ENCODE measurements at regions not wholly inside any gene's neighbourhood (a gene's known extent, or its start where the extent isn't known, plus 50 kb on each side); places are given as distances from the start of the nearest gene placed in this dataset.
"Not testable (repeated sequence)": the region's sequence is repeated elsewhere in the genome, so short reads cannot be mapped to it uniquely, and the experiment has no call there.

- 94 to 99% (median 97%) methylated on average over 2 of the region's 2 CpGs for WGBS, 3 donors
- H3K27ac ChIP-seq (ENCODE audit: low read depth, low read length), result no peak overlapping the region
These were observed 264.5 kb downstream of the GATA3 start for GRCh38 chr10:8318956-8319355.

DNA sequence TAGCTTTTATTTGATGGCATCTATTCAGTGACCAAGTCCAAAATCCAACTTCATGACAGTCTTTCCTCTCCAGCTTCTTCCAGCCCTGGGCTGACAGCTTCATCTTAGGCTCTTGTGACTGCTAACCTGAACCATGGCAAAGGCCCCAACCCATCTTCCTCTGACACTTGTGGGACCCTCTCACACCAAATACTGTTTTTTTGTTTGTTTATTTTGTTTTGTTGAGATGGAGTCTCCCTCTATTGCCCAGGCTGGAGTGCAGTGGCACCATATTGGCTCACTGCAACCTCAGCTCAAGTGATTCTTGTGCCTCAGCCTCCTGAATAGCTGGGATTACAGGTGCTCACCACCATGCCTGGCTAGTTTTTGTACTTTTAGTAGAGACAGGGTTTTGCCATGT, 265.2 kb downstream of the GATA3 start:
- H3K27ac ChIP-seq (ENCODE audit: low read depth, low read length), result no peak overlapping the region

DNA sequence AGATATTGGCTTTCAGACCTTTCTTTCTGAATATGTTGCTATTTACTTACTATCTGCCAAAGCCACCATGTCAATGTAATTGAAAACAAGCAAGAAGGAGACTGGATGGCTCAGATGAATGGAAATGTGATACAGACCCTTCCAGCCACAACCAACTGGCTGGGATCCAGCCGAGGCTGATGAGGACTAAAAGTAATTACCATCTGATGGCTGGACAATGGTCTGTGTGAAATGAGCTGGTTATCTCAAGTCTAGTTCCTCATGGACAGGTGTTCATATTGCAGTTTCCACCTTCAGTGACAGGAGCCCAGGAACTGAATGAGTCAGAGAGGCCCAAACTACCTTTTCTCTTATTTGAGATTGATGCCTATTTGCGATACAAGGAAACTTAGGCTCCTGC, 267.5 kb downstream of the GATA3 start:
- 61 to 80% (median 76%) methylated on average over 2 of the region's 2 CpGs for WGBS, 3 donors
- H3K27ac ChIP-seq (ENCODE audit: low read depth, low read length), result no peak overlapping the region

- WGBS, 3 donors, result 27 to 31% (median 30%) methylated on average over 3 of the region's 3 CpGs
- H3K27ac ChIP-seq (ENCODE audit: low read depth, low read length), result no peak overlapping the region
These were observed 269.1 kb downstream of the GATA3 start for GRCh38 chr10:8323428-8324054.

GRCh38 chr10:8325024-8325980, 270.8 kb downstream of the GATA3 start:
- 58 to 81% (median 71%) methylated on average over 6 of the region's 6 CpGs for WGBS, 3 donors
- no peak overlapping the region for H3K27ac ChIP-seq (ENCODE audit: low read depth, low read length)

- H3K27ac ChIP-seq (ENCODE audit: low read depth, low read length), result no peak overlapping the region
- WGBS, 3 donors, result 58 to 64% (median 60%) methylated on average over 18 of the region's 18 CpGs
These were observed 272.1 kb downstream of the GATA3 start for GRCh38 chr10:8326396-8327139.

DNA sequence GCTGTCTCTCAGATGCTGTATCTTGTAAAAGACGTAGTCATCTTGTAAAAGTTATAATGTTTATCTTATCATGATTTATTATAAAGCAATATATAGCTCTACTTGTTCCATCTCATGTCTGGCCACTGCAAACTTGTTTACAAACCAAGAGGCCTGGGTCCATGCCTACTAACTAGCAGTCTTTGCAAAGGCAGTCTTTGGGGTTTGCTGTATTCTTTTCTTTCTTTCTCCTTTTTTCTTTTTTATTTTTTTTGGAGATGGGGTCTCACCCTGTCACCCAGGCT, 272.6 kb downstream of the GATA3 start:
- H3K27ac ChIP-seq (ENCODE audit: low read depth, low read length), result no peak overlapping the region
- 41 to 89% (median 68%) methylated on average over 1 of the region's 1 CpG for WGBS, 3 donors

DNA sequence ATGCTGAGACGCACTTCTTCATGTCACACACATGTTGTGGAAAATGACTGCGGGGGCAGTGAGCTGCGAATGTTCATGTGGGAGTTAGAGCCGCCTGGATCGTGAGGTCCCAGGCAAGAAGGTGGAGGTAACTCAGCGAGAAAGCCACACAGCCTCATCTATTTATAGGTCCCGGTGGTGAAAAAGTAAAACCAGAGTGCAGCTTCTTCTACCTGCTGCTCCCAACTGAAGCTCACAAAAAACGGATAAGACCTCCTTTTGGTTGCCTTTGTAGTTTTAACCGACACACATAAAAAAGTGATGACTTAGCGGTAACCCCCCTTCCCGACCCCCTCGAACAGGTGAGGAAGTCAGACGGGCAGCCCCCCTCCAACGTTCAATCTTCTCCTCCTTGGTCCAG, 276.9 kb downstream of the GATA3 start:
- WGBS, 3 donors, result 63 to 75% (median 73%) methylated on average over 14 of the region's 14 CpGs
- no peak overlapping the region for H3K27ac ChIP-seq (ENCODE audit: low read depth, low read length)

GRCh38 chr10:8331896-8332729, 277.6 kb downstream of the GATA3 start:
- 2 to 3% (median 3%) methylated on average over 34 of the region's 34 CpGs for WGBS, 3 donors
- H3K27ac ChIP-seq (ENCODE audit: low read depth, low read length), result no peak overlapping the region

GRCh38 chr10:8332730-8333111, 278.2 kb downstream of the GATA3 start:
- 8 to 17% (median 9%) methylated on average over 6 of the region's 6 CpGs for WGBS, 3 donors
- H3K27ac ChIP-seq (ENCODE audit: low read depth, low read length), result no peak overlapping the region

DNA sequence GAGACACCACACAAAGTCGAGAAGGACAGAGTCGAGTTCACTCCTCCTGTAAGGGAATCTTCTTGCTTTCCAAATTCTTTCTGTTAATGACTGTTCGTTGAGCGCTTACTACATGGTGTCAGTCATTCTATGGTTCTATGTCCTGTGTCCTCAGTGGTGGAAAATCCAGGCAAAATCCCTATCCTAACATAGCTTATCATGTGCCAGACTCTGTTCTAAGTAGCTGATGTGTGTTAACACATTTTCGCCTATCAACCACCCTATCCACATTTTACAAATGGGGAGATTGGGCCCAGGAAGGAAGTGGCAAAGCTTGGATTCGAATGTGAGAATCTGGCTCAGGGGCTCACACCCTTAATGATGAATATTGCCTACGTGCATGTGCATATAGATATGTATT, 280.1 kb downstream of the GATA3 start:
- H3K27ac ChIP-seq (ENCODE audit: low read depth, low read length), result no peak overlapping the region
- 83 to 90% (median 89%) methylated on average over 7 of the region's 7 CpGs for WGBS, 3 donors

- no peak overlapping the region for H3K27ac ChIP-seq (ENCODE audit: low read depth, low read length)
- 36 to 76% (median 72%) methylated on average over 19 of the region's 19 CpGs for WGBS, 3 donors
These were observed 282.3 kb downstream of the GATA3 start for GRCh38 chr10:8336629-8337331.

DNA sequence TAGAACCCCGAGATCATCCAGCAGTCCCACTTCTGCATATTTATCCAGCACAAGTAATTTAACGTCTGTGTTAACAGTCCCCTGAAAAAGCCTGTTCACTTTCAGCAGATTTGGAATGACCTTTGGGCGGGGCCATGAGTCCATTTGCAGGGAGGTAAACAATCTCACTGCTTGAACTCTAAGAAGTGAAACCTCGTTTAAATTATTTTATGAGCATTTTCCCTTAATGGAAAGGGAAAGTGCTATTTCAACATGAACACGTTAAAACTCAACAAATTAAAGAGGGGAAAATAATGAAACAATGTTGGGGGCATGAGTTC, 282.8 kb downstream of the GATA3 start:
- WGBS, 3 donors, result 43 to 67% (median 59%) methylated on average over 5 of the region's 5 CpGs
- H3K27ac ChIP-seq (ENCODE audit: low read depth, low read length), result no peak overlapping the region

DNA sequence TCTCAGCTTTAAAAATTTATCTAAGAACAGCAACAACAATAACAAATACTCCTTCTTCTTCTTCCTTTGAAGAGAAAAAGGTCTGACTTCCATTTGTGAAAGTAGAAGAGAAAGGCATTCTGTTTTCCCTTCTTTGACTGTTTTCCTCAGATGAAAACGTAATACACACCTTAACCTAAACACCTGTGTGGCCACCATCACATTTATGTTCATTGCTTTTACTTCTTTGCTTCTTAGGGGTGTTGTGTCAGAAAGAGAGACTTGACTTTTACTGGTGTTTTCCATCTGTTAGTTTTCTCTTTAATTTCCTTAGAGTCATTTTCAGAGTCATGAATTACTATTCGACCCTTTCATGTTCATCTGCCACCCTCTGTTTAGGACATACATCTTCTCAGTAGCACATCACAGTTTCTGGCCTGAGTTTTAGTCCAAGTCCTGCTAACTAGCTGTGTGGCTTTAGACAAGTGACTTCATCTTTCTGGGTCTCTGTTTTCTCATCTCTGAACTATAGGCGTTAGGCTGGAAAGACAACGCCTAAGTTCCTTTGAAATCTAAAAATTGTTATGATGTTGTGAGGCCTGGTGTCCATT, 283.8 kb downstream of the GATA3 start:
- no peak overlapping the region for H3K27ac ChIP-seq (ENCODE audit: low read depth, low read length)
- WGBS, 3 donors, result 83 to 89% (median 89%) methylated on average over 4 of the region's 4 CpGs

GRCh38 chr10:8344756-8345155, 290.3 kb downstream of the GATA3 start:
- H3K27ac ChIP-seq (ENCODE audit: low read depth, low read length), result no peak overlapping the region
- 37 to 91% (median 72%) methylated on average over 1 of the region's 1 CpG for WGBS, 3 donors

DNA sequence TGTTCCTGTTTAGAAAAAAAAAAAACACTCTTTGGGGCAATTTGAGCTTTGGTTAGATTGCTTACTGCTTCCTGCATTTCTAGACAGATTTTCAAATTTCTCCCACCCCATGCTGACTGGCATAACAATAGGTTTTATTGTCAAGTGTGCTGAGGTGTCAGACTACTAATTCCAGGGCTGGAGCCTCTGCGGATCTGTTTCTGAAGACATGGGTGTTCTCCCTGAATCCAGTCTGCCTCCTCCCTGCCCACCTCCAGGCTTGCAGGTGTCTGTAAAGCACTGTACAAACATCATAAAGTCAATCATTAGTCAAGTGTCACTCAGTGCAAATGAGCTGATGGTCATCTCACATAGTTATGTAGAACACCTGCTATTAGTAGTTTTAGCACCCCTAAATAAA, 292.4 kb downstream of the GATA3 start:
- WGBS, 3 donors, result 21 to 77% (median 76%) methylated on average over 1 of the region's 1 CpG
- no peak overlapping the region for H3K27ac ChIP-seq (ENCODE audit: low read depth, low read length)

DNA sequence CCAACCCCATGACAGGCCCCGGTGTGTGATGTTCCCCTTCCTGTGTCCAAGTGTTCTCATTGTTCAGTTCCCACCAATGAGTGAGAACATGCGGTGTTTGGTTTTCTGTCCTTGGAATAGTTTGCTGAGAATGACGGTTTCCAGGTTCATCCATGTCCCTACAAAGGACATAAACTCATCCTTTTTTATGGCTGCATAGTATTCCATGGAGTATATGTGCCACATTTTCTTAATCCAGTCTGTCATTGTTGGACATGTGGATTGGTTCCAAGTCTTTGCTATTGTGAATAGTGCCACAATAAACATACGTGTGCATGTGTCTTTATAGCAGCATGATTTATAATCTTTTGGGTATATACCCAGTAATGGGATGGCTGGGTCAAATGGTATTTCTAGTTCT, 293.1 kb downstream of the GATA3 start:
- WGBS, 3 donors, result 82 to 98% (median 96%) methylated on average over 4 of the region's 4 CpGs
- not testable (repeated sequence) for H3K27ac ChIP-seq (ENCODE audit: low read depth, low read length)

All from adipose tissue (tissue), 3 donors.